Ovary (tissue), 7 donors: ENCODE measurements at regions not wholly inside any gene's neighbourhood (a gene's known extent, or its start where the extent isn't known, plus 50 kb on each side); places are given as distances from the start of the nearest gene placed in this dataset.

Experiments
- DNase-seq, 5 donors: peaks; one replicate each; pipeline ENCODE4 v3.0.0-alpha.2; 2019 to 2020
- H3K27ac ChIP-seq, 2 donors: fragments of 200-600 bp; one replicate each; pipeline versions ENCODE4 v1.5.1 to v1.8.0; 2019 to 2022
- H3K27me3 ChIP-seq: fragments of 200-600 bp; one replicate; pipeline ENCODE4 v1.8.0; 2022
- H3K36me3 ChIP-seq: fragments of 200-600 bp; sonication (generic); one replicate; pipeline ENCODE4 v1.5.1; 2019
- H3K4me1 ChIP-seq: one replicate; pipeline ENCODE4 v1.8.1; 2013; ENCODE audit warnings: mild to moderate bottlenecking, moderate library complexity; ENCODE audit not compliant: insufficient read depth
- H3K4me3 ChIP-seq: fragments of 200-600 bp; sonication (generic); one replicate; pipeline ENCODE4 v1.5.1; 2017
- H3K9me3 ChIP-seq, 2 donors: fragments of 200-600 bp in 1 of 2; sonication (generic) in 1 of 2; one replicate each; pipeline versions ENCODE4 v1.5.1 to v1.8.1; 2013 to 2019; ENCODE audit warnings: mild to moderate bottlenecking in 1 of 2, moderate library complexity in 1 of 2
- EP300 ChIP-seq: sonication (generic); formaldehyde crosslinking; IDR thresholded peaks from one replicate; pipeline ENCODE4 v1.6.1; 2017; ENCODE audit warnings: antibody characterized with exemption
- POLR2A ChIP-seq: fragments of 450-650 bp; IDR thresholded peaks from one replicate; pipeline ENCODE4 v1.6.1; 2017; ENCODE audit warnings: antibody characterized with exemption, mild to moderate bottlenecking, moderate library complexity
- WGBS, 3 donors: extraction: QIAGEN DNeasy Blood & Tissue Kit in 1 of 3; methylation state at CpG; one replicate each; pipeline versions ENCODE4 v1.1.5 to v1.1.7; 2013 to 2017; 5-methylcytosine and 5-hydroxymethylcytosine counted together
- intact Hi-C, 4 donors: fragments of 100-400 bp; cut with DNase I; formaldehyde crosslinking; loops; one replicate each; pipeline versions ENCODE4 v1.11.0 to v1.15.1; 2022 to 2023
- TF ChIP-seq, protein P1 (sequence below), 3 donors: fragments of 450-650 bp in 2 of 3; fragments of 200-600 bp in 1 of 3; IDR thresholded peaks; one replicate each; pipeline versions ENCODE4 v1.5.1 to v1.8.0; 2016 to 2022; ENCODE audit warnings: antibody characterized with exemption in 3 of 3, mild to moderate bottlenecking in 1 of 3
- donor health status: DM: no; HTN: no; CAD: no; lungs with moderate emphysema.
- donor health status: DM: no; HTN: no; CAD: no.
- donor health status: Bipolar disorder and iron deficiency.
- donor health status: DM: no; HTN: no; CAD: no.
- donor health status: DM: yes; HTN: yes; CAD: no.

DNA sequence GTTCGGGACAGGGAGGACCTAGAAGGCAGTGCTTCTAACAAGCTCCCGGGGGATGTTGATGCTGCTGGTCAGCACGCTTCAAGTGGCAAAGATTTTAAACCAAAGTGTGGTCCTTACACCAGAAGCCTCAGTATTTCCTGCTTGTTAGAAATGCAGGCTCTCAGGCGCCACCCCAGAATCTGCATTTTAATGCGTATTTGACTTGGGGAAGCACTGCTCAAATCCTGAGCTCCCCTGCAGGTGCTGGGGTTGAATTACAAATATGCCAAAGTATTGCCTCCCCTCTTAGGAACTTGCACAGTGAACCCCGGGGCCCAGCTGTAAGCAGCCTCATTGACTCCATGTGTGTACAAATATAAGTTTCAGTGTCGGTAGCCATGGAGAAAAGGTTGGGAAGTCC lies 70.8 kb upstream of the RAI2 start:
- no peak for TF ChIP-seq POLR2A
- no peak for TF ChIP-seq EP300
- TF ChIP-seq, protein P1, sequence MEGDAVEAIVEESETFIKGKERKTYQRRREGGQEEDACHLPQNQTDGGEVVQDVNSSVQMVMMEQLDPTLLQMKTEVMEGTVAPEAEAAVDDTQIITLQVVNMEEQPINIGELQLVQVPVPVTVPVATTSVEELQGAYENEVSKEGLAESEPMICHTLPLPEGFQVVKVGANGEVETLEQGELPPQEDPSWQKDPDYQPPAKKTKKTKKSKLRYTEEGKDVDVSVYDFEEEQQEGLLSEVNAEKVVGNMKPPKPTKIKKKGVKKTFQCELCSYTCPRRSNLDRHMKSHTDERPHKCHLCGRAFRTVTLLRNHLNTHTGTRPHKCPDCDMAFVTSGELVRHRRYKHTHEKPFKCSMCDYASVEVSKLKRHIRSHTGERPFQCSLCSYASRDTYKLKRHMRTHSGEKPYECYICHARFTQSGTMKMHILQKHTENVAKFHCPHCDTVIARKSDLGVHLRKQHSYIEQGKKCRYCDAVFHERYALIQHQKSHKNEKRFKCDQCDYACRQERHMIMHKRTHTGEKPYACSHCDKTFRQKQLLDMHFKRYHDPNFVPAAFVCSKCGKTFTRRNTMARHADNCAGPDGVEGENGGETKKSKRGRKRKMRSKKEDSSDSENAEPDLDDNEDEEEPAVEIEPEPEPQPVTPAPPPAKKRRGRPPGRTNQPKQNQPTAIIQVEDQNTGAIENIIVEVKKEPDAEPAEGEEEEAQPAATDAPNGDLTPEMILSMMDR (IDR thresholded peaks at IDR 0.05), result no peak

DNA sequence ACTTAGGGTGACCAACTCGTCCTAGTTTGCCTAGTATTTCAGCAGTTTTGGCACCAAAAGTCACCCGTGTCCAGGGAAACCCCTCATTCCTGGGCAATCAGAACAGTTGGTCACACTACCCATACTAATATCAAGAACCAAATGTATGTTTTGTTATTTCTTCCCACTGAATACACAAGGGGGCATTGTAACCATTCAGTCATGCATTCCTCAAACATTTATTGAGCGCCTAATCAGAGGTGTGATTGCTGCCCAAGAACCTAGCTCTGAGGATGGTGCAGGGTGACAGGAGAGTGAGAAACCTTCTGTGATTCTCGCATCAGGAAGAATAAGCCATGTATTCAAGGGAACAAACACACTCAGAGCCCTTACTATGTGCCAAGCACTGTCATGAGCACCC lies 69.8 kb upstream of the RAI2 start:
- intact Hi-C loops, result no loop called here
- WGBS, 3 donors, result 58 to 65% (median 61%) methylated on average over 4 of the region's 4 CpGs
- H3K27me3 ChIP-seq, result no peaks in the 10 kb centered on the region
- no peaks in the 10 kb centered on the region for H3K4me1 ChIP-seq
- H3K9me3 ChIP-seq, result no peaks in the 10 kb centered on the region
- TF ChIP-seq POLR2A (no peak), EP300 (no peak)
- TF ChIP-seq, protein P1 (IDR thresholded peaks at IDR 0.05), result no peak
- no peaks in the 10 kb centered on the region for H3K36me3 ChIP-seq
- no peak for DNase-seq
- no peak overlapping the region for H3K4me3 ChIP-seq
- H3K27ac ChIP-seq, result no peak overlapping the region

More for the DNA sequence above, 70.8 kb upstream of the RAI2 start:
- Histone ChIP-seq H3K9me3 (no peaks in the 10 kb centered on the region), H3K27me3 (no peaks in the 10 kb centered on the region), H3K36me3 (no peaks in the 10 kb centered on the region), H3K4me1 (no peaks in the 10 kb centered on the region), H3K4me3 (no peak overlapping the region), H3K27ac (no peak overlapping the region)
- 71 to 75% (median 74%) methylated on average over 7 of the region's 7 CpGs for WGBS, 3 donors
- intact Hi-C loops, result no loop called here
- DNase-seq, result no peak

DNA sequence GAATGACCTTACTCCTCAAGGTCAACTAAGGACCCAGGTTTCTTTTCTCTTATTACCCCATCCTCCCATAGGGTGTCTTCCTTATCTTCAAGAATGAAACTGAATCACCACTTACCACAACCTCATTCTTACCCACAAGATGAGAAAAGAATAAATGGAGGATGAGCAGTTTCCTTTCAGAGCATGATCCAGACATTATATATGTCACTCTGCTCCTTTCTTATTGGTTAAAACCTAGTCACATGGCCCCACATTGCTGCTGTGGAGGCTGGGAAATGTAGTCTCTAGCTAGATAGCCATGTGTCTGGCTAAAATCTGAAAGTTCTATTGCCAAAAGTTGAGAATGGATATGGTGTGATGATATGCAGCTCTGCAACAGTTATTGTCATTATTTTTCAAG lies 62.4 kb upstream of the RAI2 start:
- Histone ChIP-seq H3K4me1 (no peaks in the 10 kb centered on the region), H3K9me3 (no peaks in the 10 kb centered on the region), H3K27ac (no peak overlapping the region), H3K27me3 (no peaks in the 10 kb centered on the region), H3K4me3 (no peak overlapping the region), H3K36me3 (no peaks in the 10 kb centered on the region)
- TF ChIP-seq, protein P1 (IDR thresholded peaks at IDR 0.05), result no peak
- TF ChIP-seq EP300 (no peak), POLR2A (no peak)
- intact Hi-C loops, result no loop called here
- DNase-seq, result no peak

DNA sequence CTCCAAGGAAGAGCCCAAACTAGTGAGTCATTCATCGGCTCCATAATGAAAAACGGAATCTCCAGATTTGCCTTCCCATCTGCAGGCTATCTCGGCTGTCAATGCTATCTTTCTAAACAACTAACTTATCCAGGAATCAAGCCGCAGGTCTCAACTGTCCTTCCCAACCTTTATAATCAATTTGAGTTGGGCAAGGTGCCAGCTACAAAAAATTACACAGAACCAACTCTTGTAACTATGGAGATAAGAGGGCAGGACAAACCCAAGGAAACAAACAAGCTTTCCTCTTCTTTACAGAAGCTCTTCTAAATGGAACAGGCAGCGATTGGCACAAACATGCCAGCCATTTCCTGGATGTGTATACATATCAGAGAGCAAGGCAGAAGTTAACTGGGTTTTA lies 61.2 kb upstream of the RAI2 start:
- Histone ChIP-seq H3K36me3 (no peaks in the 10 kb centered on the region), H3K4me3 (no peak overlapping the region), H3K27ac (no peak overlapping the region), H3K27me3 (no peaks in the 10 kb centered on the region), H3K4me1 (no peaks in the 10 kb centered on the region), H3K9me3 (no peaks in the 10 kb centered on the region)
- whole genome bisulfite sequencing, 3 donors, result 45 to 56% (median 52%) methylated on average over 5 of the region's 5 CpGs
- TF ChIP-seq EP300, result no peak
- no peak for TF ChIP-seq POLR2A
- TF ChIP-seq, protein P1 (IDR thresholded peaks at IDR 0.05), result no peak
- DNase-seq, result no peak
- intact Hi-C loops, result no loop called here
